ENCODE measurements at regions not wholly inside any gene's neighbourhood (a gene's known extent, or its start where the extent isn't known, plus 50 kb on each side); places are given as distances from the start of the nearest gene placed in this dataset.

GRCh38 chr4:163758032-163758431, 263.5 kb downstream of the TMA16 start (continued):
- TF ChIP-seq STAT6 (CRISPR knock-in tag; conservative IDR thresholded peaks at IDR 0.05; ENCODE audit: low read depth): no peak
- no peak for TF ChIP-seq JAZF1 (CRISPR knock-in tag; IDR thresholded peaks at IDR 0.05)
- no peak for TF ChIP-seq ZNF671 (CRISPR knock-in tag; IDR thresholded peaks at IDR 0.05)
- no peak for TF ChIP-seq NR1H2 (CRISPR knock-in tag; IDR thresholded peaks at IDR 0.05)
- no peak for TF ChIP-seq CDX4 (CRISPR knock-in tag; IDR thresholded peaks at IDR 0.05; ENCODE audit: borderline replicate concordance)
- TF ChIP-seq ZNF281 (CRISPR knock-in tag; IDR thresholded peaks at IDR 0.05): no peak
- TF ChIP-seq NFATC4 (CRISPR knock-in tag; IDR thresholded peaks at IDR 0.05): no peak
- TF ChIP-seq ZBTB21 (CRISPR knock-in tag; IDR thresholded peaks at IDR 0.05; ENCODE audit: borderline replicate concordance): no peak
- no peak for TF ChIP-seq ATF2 (CRISPR knock-in tag; IDR thresholded peaks at IDR 0.05; ENCODE audit: borderline replicate concordance, low read depth)
- no peak for TF ChIP-seq ZNF532 (CRISPR knock-in tag; IDR thresholded peaks at IDR 0.05; ENCODE audit: borderline replicate concordance)
- no peak for TF ChIP-seq ZNF138 (CRISPR knock-in tag; conservative IDR thresholded peaks at IDR 0.05)
- TF ChIP-seq OVOL2 (CRISPR knock-in tag; IDR thresholded peaks at IDR 0.05; ENCODE audit: borderline replicate concordance): no peak
- TF ChIP-seq IRF1 (CRISPR knock-in tag; IDR thresholded peaks at IDR 0.05): no peak

- Mint-ChIP-seq H3K27ac (no peak overlapping the region), H3K9me3 (no peaks in the 10 kb centered on the region), H3K27me3 (ENCODE audit: low read depth) (no peaks in the 10 kb centered on the region), H3K4me1 (no peaks in the 10 kb centered on the region), H3K4me3 (no peak overlapping the region), H3K36me3 (no peaks in the 10 kb centered on the region)
- DNase-seq (ENCODE audit: low spot score): no peak
- POLR2A ChIA-PET: no interaction called here
- no peak for ATAC-seq
- CTCF ChIA-PET: no interaction called here
- TF ChIP-seq JUN (CRISPR knock-in tag; IDR thresholded peaks at IDR 0.05) (no peak), FOXP1 (CRISPR knock-in tag; IDR thresholded peaks at IDR 0.05; ENCODE audit: borderline replicate concordance) (no peak), ZMAT4 (CRISPR knock-in tag; IDR thresholded peaks at IDR 0.05) (no peak), EMX1 (CRISPR knock-in tag; IDR thresholded peaks at IDR 0.05) (no peak), ATF3 (CRISPR knock-in tag; conservative IDR thresholded peaks at IDR 0.05) (no peak), PRRX2 (CRISPR knock-in tag; IDR thresholded peaks at IDR 0.05) (no peak), SOX15 (CRISPR knock-in tag; IDR thresholded peaks at IDR 0.05) (no peak), JAZF1 (CRISPR knock-in tag; IDR thresholded peaks at IDR 0.05) (no peak), NR2C2 (CRISPR knock-in tag; IDR thresholded peaks at IDR 0.05) (no peak), CREM (CRISPR knock-in tag; IDR thresholded peaks at IDR 0.05) (no peak), ESRRA (CRISPR knock-in tag; IDR thresholded peaks at IDR 0.05; ENCODE audit: borderline replicate concordance) (no peak)
Observed at GRCh38 chr4:163762741-163763140, 268.3 kb downstream of the TMA16 start.

All from WTC11 (cell line).